Hepatocyte (in vitro differentiated cells): ENCODE measurements at regions not wholly inside any gene's neighbourhood (a gene's known extent, or its start where the extent isn't known, plus 50 kb on each side); places are given as distances from the start of the nearest gene placed in this dataset.

ENCODE experiments used
- EZH2 ChIP-seq: fragments of 200-600 bp; sonication (generic); IDR thresholded peaks from 2 replicates; pipeline ENCODE4 v1.6.1; 2016; ENCODE audit warnings: antibody characterized with exemption, mild to moderate bottlenecking, borderline replicate concordance
- TF ChIP-seq, protein P1 (sequence below): fragments of 200-600 bp; sonication (generic); IDR thresholded peaks from 2 replicates; pipeline ENCODE4 v1.5.1; 2016; ENCODE audit warnings: antibody characterized with exemption, mild to moderate bottlenecking; ENCODE audit not compliant: poor library complexity

DNA sequence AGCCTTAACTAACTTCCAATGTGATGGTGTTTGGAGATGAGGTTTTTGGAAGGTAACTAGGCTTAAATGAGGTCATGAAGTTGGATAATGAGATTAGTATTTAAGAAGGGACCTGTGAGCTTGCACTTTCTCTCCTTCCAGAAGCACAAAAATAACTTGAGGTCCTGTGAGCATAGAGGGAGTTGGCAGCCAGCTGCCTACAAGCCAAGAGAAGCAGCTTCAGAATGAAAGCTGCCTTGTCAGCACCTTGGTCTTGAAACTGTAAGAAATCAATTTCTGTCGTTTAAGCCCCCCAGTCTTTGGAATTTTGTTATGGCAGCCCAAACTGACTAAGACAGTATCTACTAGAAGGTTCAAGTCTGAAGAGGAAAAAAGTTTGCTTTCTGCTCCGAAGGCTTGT lies 280.2 kb upstream of the GALNTL6 start:
- TF ChIP-seq, protein P1, sequence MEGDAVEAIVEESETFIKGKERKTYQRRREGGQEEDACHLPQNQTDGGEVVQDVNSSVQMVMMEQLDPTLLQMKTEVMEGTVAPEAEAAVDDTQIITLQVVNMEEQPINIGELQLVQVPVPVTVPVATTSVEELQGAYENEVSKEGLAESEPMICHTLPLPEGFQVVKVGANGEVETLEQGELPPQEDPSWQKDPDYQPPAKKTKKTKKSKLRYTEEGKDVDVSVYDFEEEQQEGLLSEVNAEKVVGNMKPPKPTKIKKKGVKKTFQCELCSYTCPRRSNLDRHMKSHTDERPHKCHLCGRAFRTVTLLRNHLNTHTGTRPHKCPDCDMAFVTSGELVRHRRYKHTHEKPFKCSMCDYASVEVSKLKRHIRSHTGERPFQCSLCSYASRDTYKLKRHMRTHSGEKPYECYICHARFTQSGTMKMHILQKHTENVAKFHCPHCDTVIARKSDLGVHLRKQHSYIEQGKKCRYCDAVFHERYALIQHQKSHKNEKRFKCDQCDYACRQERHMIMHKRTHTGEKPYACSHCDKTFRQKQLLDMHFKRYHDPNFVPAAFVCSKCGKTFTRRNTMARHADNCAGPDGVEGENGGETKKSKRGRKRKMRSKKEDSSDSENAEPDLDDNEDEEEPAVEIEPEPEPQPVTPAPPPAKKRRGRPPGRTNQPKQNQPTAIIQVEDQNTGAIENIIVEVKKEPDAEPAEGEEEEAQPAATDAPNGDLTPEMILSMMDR = no peak
- no peak for TF ChIP-seq EZH2
